ENCODE measurements at regions not wholly inside any gene's neighbourhood (a gene's known extent, or its start where the extent isn't known, plus 50 kb on each side); places are given as distances from the start of the nearest gene placed in this dataset.
A peak's percentile ranks its signal among the peaks of the same experiment; 100 is the strongest.

GRCh38 chr6:91465393-91465792 lies 878.5 kb upstream of the MAP3K7 start:
- WGBS (ENCODE audit: insufficient coverage, insufficient replicate concordance, low lambda C conversion rate, missing lambda C conversion rate): 86% methylated on average over 3 of the region's 3 CpGs
- no peak for FAIRE-seq
- POLR2A ChIA-PET: no interaction called here
- H2AFZ ChIP-seq (ENCODE audit: control insufficient read depth, low read depth, low read length): no peak overlapping the region
- no TSS peak for BruUV-seq (replicated peaks)
- TF ChIP-seq FOS (IDR thresholded peaks at IDR 0.05; ENCODE audit: borderline replicate concordance, extremely low read depth, insufficient read length) (no peak), IKZF2 (IDR thresholded peaks at IDR 0.05) (no peak)
- no peaks in the 10 kb centered on the region for H3K9me3 ChIP-seq (replicated peaks; ENCODE audit: control insufficient read depth, insufficient read depth, low read length)
- H3K36me3 ChIP-seq (ENCODE audit: control insufficient read depth in 2 of 2, insufficient read depth in 2 of 2, low read length in 1 of 2): no peaks in the 10 kb centered on the region
- no peaks in the 10 kb centered on the region for H4K20me1 ChIP-seq (ENCODE audit: control insufficient read depth, insufficient read depth)
- intact Hi-C loops (cut with micrococcal nuclease; ENCODE audit: unreplicated experiment) (no loop called here), in situ Hi-C loops (cut with MboI) (no loop called here)
- H3K4me3 ChIP-seq: no peak overlapping the region
- RAD21 ChIA-PET (ENCODE audit: unreplicated experiment): interaction anchor here (0.9 kb wide), 1 partner anchor 9 kb away, joined by 3 read pairs; no protein-coding TSS in a partner anchor
- CTCF ChIA-PET: interaction anchor here (0.6 kb wide), 2 partner anchors 21 to 127 kb away, joined by 3 to 6 read pairs; no protein-coding TSS in a partner anchor
- SMC1A ChIA-PET (ENCODE audit: uncharacterized antibody, unreplicated experiment): interaction anchor here (1.1 to 1.2 kb wide), 2 partner anchors 9 to 11 kb away, joined by 3 read pairs; no protein-coding TSS in a partner anchor
- no peak for DNase-seq (ENCODE audit: low read depth, low spot score)
- H3K27ac ChIP-seq (ENCODE audit: control insufficient read depth, insufficient read depth): no peak overlapping the region
- no peaks in the 10 kb centered on the region for H3K4me1 ChIP-seq (ENCODE audit: control insufficient read depth, insufficient read depth, low read length)
- no peak overlapping the region for H3K4me2 ChIP-seq (ENCODE audit: control insufficient read depth, insufficient read depth)
- peak; percentile 41; the same call in 2 of the 3 replicates for ATAC-seq
- no peaks in the 10 kb centered on the region for H3K79me2 ChIP-seq (ENCODE audit: control insufficient read depth, insufficient read depth, low read length)
- H3K9ac ChIP-seq (ENCODE audit: control insufficient read depth, insufficient read depth, low read length): no peak overlapping the region
- H3K27me3 ChIP-seq (replicated peaks in 1 of 2; ENCODE audit: control insufficient read depth in 2 of 2, insufficient read depth in 2 of 2, low read length in 1 of 2): no peaks in the 10 kb centered on the region

GRCh38 chr6:91464718-91465117 lies 877.8 kb upstream of the MAP3K7 start:
- intact Hi-C loops (cut with micrococcal nuclease; ENCODE audit: unreplicated experiment): no loop called here
- FAIRE-seq: no peak

More at GRCh38 chr6:91464718-91465117, 877.8 kb upstream of the MAP3K7 start:
- Histone ChIP-seq H3K9me3 (replicated peaks; ENCODE audit: control insufficient read depth, insufficient read depth, low read length) (no peaks in the 10 kb centered on the region), H3K4me2 (ENCODE audit: control insufficient read depth, insufficient read depth) (no peak overlapping the region), H4K20me1 (ENCODE audit: control insufficient read depth, insufficient read depth) (no peaks in the 10 kb centered on the region), H3K27me3 (replicated peaks in 1 of 2; ENCODE audit: control insufficient read depth in 2 of 2, insufficient read depth in 2 of 2, low read length in 1 of 2) (no peaks in the 10 kb centered on the region), H3K27ac (ENCODE audit: control insufficient read depth, insufficient read depth) (no peak overlapping the region), H3K4me3 (no peak overlapping the region), H3K9ac (ENCODE audit: control insufficient read depth, insufficient read depth, low read length) (no peak overlapping the region), H3K79me2 (ENCODE audit: control insufficient read depth, insufficient read depth, low read length) (no peaks in the 10 kb centered on the region), H2AFZ (ENCODE audit: control insufficient read depth, low read depth, low read length) (no peak overlapping the region), H3K36me3 (ENCODE audit: control insufficient read depth in 2 of 2, insufficient read depth in 2 of 2, low read length in 1 of 2) (no peaks in the 10 kb centered on the region), H3K4me1 (ENCODE audit: control insufficient read depth, insufficient read depth, low read length) (no peaks in the 10 kb centered on the region)
- DNase-seq (ENCODE audit: low read depth, low spot score) (no peak), ATAC-seq (no peak)
- ChIA-PET CTCF (no interaction called here), SMC1A (ENCODE audit: uncharacterized antibody, unreplicated experiment) (interaction anchor here (0.7 to 3.4 kb wide), 3 partner anchors 9 to 135 kb away, joined by 3 to 30 read pairs (median 3); no protein-coding TSS in a partner anchor), RAD21 (ENCODE audit: unreplicated experiment) (interaction anchor here (0.9 to 1.9 kb wide), 2 partner anchors 10 to 17 kb away, joined by 3 to 4 read pairs; no protein-coding TSS in a partner anchor), POLR2A (interaction anchor here (1.4 kb wide), 1 partner anchor 11 kb away, joined by 5 read pairs; no protein-coding TSS in a partner anchor)
- in situ Hi-C loops (cut with MboI): no loop called here
- TF ChIP-seq RB1 (IDR thresholded peaks at IDR 0.05; ENCODE audit: borderline replicate concordance): no peak
- TF ChIP-seq BACH1 (IDR thresholded peaks at IDR 0.05; ENCODE audit: borderline replicate concordance): no peak
- no peak for TF ChIP-seq YY1 (IDR thresholded peaks at IDR 0.05; ENCODE audit: low read depth, low read length)
- TF ChIP-seq IKZF1 (conservative IDR thresholded peaks at IDR 0.05): no peak
- TF ChIP-seq TCF3 (IDR thresholded peaks at IDR 0.05; ENCODE audit: borderline replicate concordance, insufficient read depth, low read depth, low read length): no peak
- TF ChIP-seq ELK1 (IDR thresholded peaks at IDR 0.05; ENCODE audit: low read depth, low read length): no peak
- BruUV-seq (replicated peaks): no TSS peak

Data from GM12878 (cell line).